Activated CD4-positive, alpha-beta T cell treated with anti-CD3 and anti-CD28 coated beads, Interleukin-2, Interleukin-4, amounts not matched to agents 100 ng/mL and 50 ng/mL, durations not matched to agents 16 hours and 8 hours (primary cell): ENCODE measurements at regions not wholly inside any gene's neighbourhood (a gene's known extent, or its start where the extent isn't known, plus 50 kb on each side); places are given as distances from the start of the nearest gene placed in this dataset.
"Not testable (repeated sequence)": the region's sequence is repeated elsewhere in the genome, so short reads cannot be mapped to it uniquely, and the experiment has no call there.

Experiments
- DNase-seq: peaks from one replicate; pipeline ENCODE4 v3.0.0-alpha.2; 2020; ENCODE audit warnings: low spot score

DNA sequence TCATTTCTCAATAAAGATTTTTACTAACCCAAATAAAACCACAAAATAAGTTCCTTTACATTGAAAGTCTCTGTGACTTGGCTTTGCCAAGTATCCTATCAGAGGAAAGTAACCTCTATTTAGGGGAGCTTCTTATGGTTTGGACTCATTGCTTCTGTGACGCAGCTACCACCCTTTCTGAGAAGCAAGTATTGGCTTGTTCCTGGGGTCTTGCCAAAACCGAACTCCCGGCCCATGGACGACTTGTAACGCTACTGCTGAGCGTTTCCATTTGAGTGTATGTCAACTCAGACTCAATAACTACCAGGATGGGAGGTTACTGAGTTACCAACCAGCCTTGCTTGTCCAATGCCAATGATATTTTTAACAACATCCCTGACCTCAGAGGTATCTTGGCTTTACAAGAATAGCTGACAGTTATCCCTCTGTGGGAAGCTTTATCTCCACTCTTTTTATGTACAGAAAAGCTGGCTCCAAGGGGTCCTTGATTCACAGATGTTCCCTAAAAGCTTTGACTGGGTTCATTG is 911.9 kb downstream of the TTLL7 start:
- no peak for DNase-seq

DNA sequence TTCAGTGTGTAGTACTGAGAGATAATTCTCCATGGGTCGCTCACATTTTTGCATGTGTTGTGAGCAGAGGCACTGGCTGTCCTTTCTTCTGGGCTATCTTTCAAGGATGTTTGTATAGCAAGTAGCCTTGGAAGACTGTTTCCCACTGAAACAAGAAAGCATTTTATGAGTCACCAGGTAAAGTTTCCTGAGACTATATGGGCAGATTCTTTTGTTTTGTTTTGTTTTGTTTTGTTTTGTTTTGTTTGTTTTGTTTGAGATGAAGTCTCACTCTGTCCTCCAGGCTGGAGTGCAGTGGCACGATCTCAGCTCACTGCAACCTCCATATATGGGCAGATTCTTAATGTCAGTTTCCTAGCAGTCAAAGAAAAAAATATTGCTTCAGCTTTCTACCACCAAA is 912.6 kb downstream of the TTLL7 start:
- DNase-seq, result no peak

DNA sequence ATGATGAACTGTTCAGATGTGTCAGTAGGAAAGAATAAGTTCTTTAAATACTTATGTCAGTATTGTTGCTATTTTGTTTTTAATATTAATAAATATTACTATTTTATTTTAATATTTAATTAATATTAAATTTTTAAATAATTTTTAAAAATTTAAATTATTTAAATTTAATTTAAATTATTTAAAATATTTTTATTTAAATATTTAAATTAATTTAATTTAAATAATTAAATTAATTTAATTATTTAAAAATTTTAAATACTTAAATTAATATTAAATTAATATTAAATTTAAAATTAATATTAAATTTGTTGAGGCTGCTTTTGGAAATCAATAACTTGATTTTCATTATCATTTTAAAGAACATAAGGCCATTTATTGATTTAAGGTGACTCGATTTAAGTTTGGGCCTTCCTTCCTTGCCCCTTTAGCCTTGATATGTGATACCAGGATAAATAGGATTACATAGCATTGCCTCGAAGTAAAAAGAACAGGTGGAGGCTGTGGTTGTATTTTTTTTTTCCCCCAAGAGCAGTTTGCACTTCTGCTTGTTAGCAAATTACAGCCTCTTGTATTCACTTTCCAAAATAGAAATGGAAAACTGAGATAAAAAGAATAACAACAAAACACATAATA is 915.2 kb downstream of the TTLL7 start:
- DNase-seq, result no peak

DNA sequence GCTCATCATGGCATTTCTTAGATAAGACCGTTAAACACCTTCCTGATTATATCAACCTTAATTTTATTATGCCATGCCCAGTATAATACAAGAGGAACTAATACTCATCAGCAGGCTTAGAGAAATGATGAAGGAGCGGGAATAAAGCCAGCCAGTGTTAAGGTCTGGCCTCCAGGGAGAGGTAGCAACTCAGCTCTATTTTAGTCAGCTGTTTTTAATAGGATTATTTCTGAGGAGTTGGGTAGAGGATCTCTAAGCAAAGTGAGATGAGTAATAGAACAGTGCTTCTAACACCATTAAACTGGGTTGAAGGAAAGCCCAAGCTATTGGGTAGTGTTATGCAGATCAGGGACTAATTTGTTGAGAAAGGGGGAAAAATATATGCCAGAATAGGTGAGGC is 921.5 kb downstream of the TTLL7 start:
- no peak for DNase-seq

DNA sequence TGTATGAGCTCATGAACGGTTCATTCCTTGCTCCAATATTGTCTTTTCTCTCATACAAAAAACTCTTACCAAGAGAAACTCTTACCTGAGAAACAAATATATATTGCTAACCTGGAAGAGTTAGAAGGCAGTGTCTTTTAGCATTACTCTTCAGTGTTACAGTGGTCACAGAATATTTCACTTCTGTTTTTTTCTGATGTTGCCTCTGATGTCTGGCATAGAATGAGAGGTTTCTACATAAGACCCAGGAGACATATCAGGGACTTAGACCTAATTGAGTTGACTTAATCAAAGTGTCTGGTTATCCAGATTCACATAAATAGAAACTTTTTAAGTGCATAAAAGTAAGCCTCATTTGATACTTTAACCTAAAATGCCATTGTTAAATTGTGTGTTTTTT is 923.8 kb downstream of the TTLL7 start:
- no peak for DNase-seq

DNA sequence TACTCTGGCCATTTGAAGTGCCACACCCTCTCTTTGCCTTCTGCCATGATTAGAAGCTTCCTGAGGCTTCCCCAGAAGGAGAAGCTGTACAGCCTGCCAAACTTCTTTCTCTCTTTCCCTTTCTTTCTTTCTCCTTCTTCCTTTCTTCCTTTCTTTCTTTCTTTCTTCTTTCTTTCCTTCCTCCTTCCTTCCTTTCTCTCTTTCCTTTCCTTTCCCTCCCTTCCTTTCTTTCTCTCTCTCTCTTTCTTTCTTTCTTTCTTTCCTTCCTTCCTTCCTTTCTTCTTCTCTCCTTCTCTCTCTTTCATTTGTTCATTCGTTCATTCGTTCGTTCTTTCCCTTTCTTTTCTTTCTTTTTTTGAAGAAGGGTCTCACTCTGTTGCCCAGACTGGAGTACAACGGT is 931.0 kb downstream of the TTLL7 start:
- no peak for DNase-seq

DNA sequence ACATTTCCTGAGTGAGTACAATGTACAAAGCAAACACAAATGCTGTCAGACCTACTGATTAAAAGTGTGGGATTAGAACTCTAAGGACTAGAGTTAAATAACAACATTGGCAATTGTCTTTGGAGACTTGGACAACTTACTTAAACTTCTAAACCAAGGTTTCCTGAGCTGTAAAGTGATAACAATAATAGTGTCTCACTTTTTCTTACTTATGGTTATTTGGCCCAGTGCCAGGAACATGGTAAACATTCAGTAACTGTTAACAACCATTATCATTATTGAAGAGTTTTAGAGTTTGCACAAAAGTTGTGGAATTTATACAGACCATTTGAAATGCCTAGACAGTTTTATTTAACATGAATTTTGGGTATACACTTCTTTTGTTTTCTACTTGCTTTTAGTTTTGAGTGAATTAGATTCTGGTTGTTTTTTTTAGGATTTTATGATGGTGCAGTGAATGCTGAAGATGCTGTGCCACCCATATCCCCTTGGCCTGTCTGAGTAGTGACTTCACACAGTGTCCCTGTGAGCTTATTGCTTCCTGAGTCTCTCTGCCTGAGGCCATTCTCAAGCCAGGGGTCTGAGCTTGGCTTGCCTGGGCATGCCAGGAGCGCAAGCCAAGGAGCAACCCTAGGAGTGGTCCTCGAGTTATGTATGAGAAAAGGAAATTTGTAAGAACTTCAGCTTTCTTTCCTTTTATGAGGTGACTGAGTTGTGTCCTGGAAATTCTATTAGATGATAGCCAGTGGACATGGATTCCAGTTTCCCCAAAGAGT is 932.8 kb downstream of the TTLL7 start:
- no peak for DNase-seq

DNA sequence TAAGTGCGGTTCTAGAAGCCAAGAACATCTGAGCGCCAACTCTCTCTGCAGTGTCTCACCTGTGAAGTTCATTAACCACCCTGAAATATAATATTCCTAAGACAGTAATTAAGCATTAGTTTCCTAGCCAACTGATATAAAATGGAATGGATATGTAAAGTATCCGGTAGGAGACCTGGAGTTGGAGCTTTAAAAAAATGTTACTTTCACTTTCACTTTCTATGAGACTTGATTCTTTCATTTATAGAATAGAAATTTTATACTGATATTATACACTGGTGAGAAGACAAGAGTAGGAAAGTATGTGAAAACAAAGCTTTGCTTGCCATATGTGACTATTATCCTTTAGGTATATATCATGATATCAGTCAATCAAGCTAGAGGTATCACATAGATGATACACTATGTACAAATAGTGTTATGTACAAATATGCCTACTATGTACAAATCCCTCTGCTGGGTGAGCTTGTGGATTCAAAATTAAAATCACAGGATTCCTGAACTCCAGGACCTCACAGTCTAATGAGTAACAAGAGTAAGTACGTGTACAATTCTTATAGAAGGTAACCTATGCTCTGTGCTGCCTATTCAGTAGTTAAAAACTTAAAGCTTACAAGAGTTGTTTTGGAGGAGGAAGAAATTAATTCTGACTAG is 934.2 kb downstream of the TTLL7 start:
- DNase-seq, result no peak

DNA sequence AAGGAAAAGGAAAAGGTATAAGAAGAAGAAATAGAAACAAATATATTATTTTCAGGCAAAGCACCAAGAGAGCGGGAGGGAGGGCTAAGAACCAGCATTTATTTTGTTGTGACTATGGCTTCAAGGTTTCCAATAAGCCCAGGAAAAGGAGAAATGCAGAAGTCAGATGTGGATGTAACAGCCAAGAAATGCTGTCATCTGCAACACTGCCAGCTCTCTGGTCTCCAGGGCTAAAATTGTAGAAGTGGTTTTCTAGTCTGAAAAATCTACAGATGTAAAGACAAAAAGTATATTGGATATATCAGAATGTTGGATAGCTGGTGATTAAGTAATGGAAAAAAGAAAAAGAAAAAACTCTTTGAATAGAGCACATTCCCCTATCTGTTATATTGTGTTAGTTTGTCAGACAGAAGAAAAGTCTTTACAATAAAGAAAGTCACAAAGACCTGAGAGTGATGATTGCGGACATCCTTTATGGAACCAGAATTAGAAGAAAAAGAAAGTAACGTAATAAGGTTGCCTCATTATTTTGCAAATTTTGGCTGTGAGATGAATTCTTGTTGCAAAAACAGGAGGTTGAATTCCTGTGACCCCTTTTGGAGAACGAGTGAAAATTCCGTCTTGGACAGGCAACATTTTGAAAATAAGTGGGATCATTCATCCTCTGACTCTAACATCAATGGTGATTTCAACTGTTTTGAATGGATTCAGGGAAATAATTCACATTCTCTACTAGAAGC is 938.1 kb downstream of the TTLL7 start:
- DNase-seq, result no peak

DNA sequence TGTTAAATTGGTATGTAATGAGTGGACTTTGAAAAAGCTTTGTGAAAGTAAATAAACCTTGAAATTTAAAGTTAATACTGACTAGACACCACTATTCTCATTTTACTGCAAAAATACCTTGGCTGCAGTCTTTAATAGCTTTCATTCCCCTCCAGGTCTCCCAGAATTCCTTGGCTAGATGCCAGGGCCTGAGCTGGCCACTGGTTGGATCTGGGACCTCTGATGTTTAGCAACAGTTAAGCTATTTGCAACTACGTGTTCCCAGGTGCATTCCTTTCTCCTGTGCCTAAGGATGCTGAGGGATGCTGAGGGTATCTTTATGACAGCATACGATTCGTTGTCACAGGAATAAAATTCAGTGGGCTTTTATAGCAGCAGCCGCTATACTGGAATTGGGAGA is 938.7 kb downstream of the TTLL7 start:
- DNase-seq, result no peak

DNA sequence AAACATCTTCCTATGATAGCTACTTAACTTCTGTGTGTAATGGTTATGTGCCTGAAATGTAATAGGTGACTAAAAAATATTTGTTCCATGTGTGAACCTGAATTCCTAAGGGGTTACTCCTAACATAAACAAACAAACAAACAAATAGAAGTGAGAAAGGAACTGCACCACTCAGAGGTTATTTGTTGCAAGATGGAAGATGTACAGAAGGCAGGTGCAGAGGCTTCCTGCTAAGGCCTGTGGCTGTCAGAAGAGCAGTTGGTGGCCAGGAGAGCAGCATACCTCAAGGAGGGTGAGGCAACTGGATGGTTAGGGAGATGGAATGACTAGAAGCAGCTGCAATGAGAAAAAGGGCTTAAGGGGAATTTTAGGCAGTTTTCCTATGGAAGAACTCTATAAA is 940.6 kb downstream of the TTLL7 start:
- no peak for DNase-seq

DNA sequence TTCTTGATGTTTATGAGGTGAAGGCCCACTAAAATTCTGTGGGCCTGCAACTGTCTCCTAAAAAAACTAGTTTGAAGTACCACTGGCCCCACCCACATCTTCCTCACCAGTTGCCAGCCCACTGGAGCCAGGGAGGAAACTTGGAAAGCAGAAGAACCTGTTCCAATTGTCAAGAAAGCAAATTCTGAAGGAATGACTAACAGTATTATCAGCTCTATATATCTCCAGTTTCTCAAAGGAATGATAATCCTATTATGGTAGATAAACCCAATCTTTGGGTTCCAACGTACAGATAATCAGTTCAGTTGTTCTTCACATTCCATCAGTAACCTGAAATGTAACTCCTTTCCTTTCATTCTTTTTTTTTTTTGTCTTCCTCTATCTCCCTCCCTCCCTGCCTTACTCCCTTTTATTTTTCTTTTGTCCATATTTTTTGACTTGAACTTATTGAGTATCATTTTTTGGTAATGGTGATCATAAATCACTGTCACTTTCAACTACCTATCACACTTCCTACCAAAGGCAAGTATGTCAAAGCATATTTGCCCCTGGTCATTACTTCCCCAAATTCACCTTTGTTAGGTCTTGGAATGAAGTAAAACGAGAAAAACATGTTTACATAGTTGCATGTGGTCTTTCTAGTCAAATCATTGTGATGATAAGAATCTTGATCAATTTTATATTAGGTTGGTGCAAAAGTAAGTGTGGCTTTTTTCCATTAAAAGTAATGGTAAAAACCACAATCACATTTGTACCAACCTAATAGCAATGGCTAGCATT is 943.4 kb downstream of the TTLL7 start:
- DNase-seq, result no peak

DNA sequence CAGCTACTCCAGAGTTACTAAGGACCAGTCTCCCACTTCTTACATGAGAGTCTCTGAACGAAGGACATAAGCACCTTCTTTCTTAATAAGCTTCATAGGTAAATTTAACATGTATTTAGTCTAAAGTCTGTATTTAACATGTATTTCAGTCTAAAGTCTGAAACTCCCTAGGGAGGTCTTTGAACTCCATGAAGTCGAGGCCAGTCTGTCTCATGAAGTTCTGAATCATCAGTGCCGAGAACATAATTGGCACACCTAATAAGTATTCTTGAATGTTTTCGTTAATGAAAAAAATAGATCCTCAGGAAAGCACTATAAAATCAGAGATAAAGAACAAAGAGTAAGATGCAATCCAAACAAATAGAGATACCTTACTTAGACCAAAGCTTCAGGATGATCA is 945.5 kb downstream of the TTLL7 start:
- DNase-seq, result no peak

DNA sequence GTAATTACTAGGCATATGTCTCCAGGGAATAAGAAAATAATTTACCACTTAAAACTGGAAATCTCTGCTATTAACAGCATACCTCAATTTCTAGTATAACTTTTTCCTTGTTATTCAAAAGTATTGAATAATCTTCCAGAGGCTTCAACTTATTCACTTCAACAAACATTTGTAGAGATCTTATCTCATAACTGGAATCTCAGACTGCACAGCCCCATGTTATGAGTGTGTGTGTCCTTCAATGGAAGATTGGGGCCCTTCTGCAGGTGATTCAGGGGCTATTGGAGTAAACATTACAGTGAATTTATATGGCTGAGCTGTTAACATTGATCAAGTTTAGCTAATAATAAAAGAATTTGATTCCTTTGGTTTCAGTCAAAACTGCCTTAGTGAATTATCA is 946.1 kb downstream of the TTLL7 start:
- DNase-seq, result no peak

DNA sequence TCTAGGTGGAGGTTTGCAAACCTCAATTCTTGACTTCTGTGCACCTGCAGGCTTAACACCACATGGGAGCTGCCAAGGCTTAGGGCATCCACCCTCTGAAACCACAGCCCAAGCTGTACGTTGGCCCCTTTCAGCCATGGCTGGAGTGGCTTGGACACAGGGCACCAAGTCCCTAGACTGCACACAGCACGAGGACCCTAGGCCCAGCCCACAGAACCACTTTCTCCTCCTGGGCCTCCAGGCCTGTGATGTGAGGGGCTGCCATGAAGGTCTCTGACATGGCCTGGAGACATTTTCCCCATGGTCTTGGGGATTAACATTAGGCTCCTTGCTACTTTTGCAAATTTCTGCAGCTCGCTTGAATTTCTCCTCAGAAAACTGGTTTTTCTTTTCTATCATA is 947.9 kb downstream of the TTLL7 start:
- DNase-seq, result not testable (repeated sequence)

DNA sequence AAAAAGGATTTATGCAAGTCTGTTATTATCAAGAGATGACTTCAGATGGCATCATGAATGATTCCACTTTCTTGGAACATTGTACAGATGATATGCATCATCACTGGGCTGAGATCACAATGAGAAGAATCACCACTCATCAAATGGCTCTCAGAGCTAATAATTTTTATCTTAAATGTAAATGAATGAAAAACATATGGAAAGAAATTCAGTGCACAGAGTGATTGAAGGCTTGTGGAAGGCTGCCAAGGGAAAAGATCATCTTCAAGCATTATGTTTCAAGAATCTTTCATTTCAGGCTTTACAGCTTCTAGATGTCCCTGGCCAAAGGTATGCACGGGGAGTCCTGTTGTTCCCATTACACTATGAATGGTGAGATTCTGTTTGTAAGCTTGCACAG is 955.7 kb downstream of the TTLL7 start:
- no peak for DNase-seq

DNA sequence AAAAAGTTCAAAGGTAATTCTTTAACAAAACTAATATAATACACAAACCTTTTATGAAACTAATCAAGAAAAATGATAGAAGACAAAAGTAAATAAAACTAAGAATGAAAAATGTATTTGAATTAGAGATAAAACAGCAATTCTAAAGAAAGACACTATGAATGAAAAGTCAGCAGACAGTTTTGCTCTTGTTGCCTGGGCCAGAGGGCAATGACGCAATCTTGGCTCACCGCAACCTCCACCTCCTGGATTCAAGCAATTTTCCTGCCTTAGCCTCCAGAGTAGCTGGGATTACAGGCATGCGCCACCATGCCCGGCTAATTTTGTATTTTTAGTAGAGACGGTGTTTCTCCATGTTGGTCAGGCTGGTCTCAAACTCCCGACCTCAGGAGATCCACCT is 959.8 kb downstream of the TTLL7 start:
- DNase-seq, result not testable (repeated sequence)

DNA sequence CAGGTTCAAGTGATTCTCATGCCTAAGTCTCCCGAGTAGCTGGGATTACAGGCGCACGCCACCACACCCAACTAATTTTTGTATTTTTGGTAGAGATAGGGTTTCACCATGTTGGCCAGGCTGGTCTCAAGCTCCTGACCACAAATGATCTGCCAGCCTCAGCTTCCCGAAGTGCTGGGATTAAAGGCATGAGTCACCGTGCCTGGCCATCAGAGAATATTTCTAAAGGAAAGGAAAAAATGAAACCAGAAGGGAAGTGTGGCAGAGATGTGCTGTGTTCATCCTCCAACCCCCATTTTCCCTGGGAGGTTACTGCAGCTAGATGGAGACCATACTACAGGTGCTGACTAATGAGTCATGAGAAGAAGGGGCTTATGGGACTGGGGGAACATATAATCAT is 964.1 kb downstream of the TTLL7 start:
- no peak for DNase-seq

DNA sequence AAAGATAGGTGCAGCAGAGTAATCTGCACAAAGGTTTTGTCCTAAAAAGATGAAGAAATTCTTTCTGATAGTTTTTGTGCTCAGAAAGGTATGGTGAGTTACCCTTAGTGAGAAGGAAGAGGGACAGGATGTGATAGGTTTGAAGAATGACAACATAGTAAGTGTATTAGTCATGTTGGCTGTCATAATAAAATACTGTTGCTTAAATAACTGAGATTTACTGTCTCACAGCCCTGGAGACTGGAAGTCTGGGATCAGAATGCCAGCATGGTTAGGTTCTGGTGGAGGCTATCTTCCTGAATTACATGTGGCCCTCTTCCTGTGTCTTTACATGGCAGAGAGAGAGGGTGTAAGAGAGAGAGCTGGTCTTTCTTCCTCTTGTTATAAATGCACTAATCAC is 965.2 kb downstream of the TTLL7 start:
- no peak for DNase-seq

DNA sequence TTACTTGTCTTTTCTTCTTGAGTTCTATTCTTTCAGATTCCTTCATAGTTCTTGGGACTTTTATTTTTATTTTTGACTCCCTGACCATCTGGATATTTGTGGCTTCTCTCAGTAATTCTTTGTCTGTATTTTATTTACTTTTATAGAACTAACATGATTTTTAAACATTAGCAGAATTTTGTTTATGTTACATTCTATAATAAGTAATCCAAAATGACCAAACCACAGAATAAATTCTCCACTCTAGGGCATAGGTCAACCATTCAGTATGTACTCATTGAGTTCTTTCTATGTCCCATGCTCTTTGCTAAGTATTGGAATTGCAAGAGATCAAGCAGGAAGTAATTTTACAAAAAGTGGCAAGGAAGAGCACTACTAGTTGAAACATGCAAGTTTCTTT is 969.0 kb downstream of the TTLL7 start:
- DNase-seq, result no peak

DNA sequence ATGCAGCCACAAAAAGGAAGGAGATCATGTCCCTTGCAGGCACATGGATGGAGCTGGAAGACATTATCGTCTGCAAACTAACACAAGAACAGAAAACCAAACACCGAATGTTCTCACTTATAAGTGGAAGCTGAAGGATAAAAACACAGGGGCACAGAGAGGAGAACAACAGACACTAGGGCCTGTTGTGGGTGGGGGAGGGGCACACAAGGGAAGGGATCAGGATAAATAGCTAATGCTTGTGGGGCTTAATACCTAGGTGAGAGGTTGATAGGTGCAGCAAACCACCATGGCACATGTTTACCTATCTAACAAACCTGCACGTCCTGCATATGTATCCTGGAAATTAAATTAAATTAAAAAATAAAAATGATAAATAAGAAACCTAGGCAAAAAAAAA is 969.9 kb downstream of the TTLL7 start:
- no peak for DNase-seq

DNA sequence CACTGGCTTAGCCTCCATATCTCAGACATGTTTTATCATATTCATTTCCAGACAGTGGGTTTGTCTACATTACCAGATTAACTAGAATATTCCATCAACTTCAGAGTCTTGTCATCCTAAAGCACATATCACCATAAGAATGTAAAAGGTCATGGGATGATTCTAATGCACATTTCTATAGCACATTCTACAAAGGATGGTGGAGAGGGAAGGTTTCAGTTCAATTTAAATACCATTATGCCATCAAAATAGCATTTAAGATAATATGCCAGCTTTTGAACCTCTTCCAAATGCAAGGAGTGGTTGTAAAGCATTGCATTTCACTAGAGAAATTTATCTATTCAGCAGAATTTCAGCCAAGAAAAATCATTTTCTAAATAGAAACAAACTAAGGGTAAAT is 970.5 kb downstream of the TTLL7 start:
- DNase-seq, result no peak
